Cardiac fibroblast (primary cell): ENCODE measurements at regions not wholly inside any gene's neighbourhood (a gene's known extent, or its start where the extent isn't known, plus 50 kb on each side); places are given as distances from the start of the nearest gene placed in this dataset.

Source experiments
- DNase-seq, 2 donors: peaks; one replicate each; pipeline versions ENCODE4 v3.0.0 to v3.0.0-alpha.2; 2010; ENCODE audit warnings: low read depth in 2 of 2
- H3K4me3 ChIP-seq, 2 donors: replicated peaks in 1 of 2; 1 replicate in 1 of 2; 2 replicates in 1 of 2; pipeline ENCODE4 v1.5.1; 2011; ENCODE audit warnings: low read depth in 2 of 2, low read length in 2 of 2, mild to moderate bottlenecking in 2 of 2, moderate library complexity in 1 of 2
- TF ChIP-seq, protein P1 (sequence below): IDR thresholded peaks from one replicate; pipeline ENCODE4 v1.5.1; 2011; ENCODE audit warnings: low read depth, mild to moderate bottlenecking, low read length, inconsistent platforms

DNA sequence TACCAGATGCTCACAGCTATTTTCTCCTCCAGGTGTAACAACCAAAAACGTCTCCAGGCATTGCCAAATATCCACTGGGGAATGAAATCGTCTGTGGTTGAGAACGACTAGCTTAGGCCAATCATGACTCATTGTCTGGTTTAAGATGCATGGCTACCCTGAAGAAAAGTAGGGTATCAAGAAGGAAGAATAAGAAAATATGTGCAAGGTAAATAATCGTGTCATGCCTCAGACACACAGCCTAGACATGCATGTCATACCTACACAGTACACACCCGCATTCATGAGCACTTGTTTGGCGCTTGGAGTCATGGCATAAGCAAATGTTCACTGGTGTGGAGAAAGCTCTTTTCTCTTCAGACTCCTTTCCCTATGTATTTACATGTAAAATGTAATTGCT lies 745.7 kb downstream of the MAFB start:
- DNase-seq, result no peak
- H3K4me3 ChIP-seq, result no peak overlapping the region
- TF ChIP-seq, protein P1, sequence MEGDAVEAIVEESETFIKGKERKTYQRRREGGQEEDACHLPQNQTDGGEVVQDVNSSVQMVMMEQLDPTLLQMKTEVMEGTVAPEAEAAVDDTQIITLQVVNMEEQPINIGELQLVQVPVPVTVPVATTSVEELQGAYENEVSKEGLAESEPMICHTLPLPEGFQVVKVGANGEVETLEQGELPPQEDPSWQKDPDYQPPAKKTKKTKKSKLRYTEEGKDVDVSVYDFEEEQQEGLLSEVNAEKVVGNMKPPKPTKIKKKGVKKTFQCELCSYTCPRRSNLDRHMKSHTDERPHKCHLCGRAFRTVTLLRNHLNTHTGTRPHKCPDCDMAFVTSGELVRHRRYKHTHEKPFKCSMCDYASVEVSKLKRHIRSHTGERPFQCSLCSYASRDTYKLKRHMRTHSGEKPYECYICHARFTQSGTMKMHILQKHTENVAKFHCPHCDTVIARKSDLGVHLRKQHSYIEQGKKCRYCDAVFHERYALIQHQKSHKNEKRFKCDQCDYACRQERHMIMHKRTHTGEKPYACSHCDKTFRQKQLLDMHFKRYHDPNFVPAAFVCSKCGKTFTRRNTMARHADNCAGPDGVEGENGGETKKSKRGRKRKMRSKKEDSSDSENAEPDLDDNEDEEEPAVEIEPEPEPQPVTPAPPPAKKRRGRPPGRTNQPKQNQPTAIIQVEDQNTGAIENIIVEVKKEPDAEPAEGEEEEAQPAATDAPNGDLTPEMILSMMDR, result no peak

DNA sequence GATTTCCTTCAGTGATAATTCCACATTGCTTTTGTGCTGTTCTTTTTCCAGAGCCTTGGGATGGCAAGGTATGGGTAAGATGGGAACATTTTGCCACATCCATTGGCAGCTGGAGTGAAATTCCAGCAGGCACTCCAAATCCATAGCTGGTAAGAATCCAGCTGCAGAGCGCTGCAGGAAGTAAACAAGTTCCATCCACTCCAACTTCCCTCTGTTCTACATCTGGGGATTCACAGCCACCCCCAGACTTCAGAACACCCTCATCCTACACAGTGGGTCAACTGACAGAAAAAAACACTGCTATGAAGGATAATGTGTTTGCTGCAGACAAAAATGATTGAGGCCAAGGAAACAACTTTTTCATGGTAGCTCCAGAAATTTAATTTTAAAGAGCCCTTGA lies 747.8 kb downstream of the MAFB start:
- no peak for DNase-seq
- TF ChIP-seq, protein P1, result no peak
- H3K4me3 ChIP-seq, result no peak overlapping the region

- no peak for DNase-seq
- no peak overlapping the region for H3K4me3 ChIP-seq
- TF ChIP-seq, protein P1, result no peak
Measured at GRCh38 chr20:39939241-39939865, 749.7 kb downstream of the MAFB start.

DNA sequence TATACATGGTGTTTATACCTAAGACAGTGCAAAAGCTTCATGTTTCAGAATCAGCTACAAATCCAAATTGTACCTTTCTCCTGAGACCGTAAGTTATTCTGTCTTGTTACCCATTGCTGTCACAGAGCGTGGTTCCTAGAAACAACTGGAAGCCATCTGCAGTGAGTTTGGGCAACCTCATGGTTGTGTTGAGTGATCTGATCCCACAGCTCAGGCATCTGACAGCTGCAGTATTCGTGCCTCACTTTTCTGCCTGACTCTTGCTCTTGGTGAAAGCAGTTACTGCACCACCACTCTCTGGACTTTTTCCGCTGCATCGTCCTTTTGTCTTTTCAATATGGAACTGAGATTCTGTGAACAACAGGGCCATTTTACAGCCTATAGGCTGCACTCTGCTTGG lies 752.6 kb downstream of the MAFB start:
- H3K4me3 ChIP-seq, result no peak overlapping the region
- TF ChIP-seq, protein P1, result no peak
- no peak for DNase-seq

DNA sequence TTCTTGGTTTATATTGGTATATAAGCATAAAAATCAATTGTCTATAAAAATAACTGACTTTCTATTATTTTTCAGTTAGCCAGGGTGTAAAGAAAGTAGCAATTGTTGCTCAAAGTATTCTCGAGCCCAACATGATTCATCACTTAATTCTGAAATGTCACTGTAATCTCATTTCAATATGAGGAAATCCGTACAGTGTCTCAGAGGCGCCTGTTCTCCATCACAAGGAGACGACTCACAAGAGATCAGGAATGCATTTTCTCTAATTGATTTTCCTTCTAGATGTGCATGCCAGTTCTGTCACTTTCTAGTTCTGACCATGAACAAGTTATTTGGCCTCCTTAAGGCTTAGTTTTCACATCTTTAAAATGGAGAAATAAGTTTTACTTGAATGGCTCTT lies 753.1 kb downstream of the MAFB start:
- TF ChIP-seq, protein P1, result no peak
- no peak overlapping the region for H3K4me3 ChIP-seq
- DNase-seq, result no peak

- H3K4me3 ChIP-seq, result no peak overlapping the region
- TF ChIP-seq, protein P1, result no peak
- DNase-seq, result no peak
Measured at GRCh38 chr20:39916236-39916765, 772.7 kb downstream of the MAFB start.

DNA sequence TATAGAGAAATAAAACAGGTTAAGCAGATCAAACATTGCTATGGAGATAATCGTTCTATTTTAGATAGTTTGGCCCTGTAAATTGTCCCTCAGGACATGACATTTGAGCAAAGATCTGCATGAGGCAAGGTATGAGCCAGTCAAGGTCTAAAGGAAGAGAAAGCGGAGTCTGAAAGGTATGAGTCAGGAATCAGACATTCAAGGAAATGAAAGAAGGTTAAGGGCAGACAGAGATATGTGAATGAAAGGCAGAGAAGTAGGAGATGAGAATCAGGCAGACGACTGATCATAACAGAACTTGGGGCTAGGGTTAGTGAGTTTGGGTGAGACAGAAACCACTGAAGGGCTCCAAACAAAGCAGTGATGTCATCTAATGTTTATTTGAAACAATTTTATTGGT lies 775.8 kb downstream of the MAFB start:
- TF ChIP-seq, protein P1, result no peak
- no peak overlapping the region for H3K4me3 ChIP-seq
- no peak for DNase-seq
